Neuronal stem cell (in vitro differentiated cells): ENCODE measurements at regions not wholly inside any gene's neighbourhood (a gene's known extent, or its start where the extent isn't known, plus 50 kb on each side); places are given as distances from the start of the nearest gene placed in this dataset.
"Not testable (repeated sequence)": the region's sequence is repeated elsewhere in the genome, so short reads cannot be mapped to it uniquely, and the experiment has no call there.

ENCODE experiments used
- DNase-seq: peaks from one replicate; pipeline ENCODE4 v3.0.0-alpha.2; 2013; ENCODE audit warnings: low spot score
- H2AFZ ChIP-seq: one replicate; pipeline ENCODE4 v1.6.1; 2013; ENCODE audit warnings: mild to moderate bottlenecking, low read length, inconsistent platforms
- H2AK5ac ChIP-seq: 2 replicates; pipeline ENCODE4 v1.6.1; 2013; ENCODE audit warnings: low read depth, mild to moderate bottlenecking, inconsistent platforms, low read length, moderate library complexity, mixed read lengths
- H2BK120ac ChIP-seq: 2 replicates; pipeline ENCODE4 v1.6.1; 2013; ENCODE audit warnings: low read depth, mild to moderate bottlenecking, inconsistent platforms, low read length, moderate library complexity, mixed read lengths
- H2BK12ac ChIP-seq: one replicate; pipeline ENCODE4 v1.6.1; 2013; ENCODE audit warnings: low read length, inconsistent platforms
- H2BK15ac ChIP-seq: 2 replicates; pipeline ENCODE4 v1.6.1; 2013; ENCODE audit warnings: mild to moderate bottlenecking, low read length, inconsistent platforms, mixed read lengths
- H2BK5ac ChIP-seq: one replicate; pipeline ENCODE4 v1.6.1; 2013; ENCODE audit warnings: inconsistent platforms, mild to moderate bottlenecking, low read length, moderate library complexity
- H3K14ac ChIP-seq: one replicate; pipeline ENCODE4 v1.6.1; 2013; ENCODE audit warnings: low read length, inconsistent platforms
- H3K18ac ChIP-seq: 2 replicates; pipeline ENCODE4 v1.6.1; 2013; ENCODE audit warnings: low read length, inconsistent platforms
- H3K23ac ChIP-seq: 2 replicates; pipeline ENCODE4 v1.6.1; 2013; ENCODE audit warnings: low read depth, mild to moderate bottlenecking, mixed read lengths, low read length, inconsistent platforms; ENCODE audit not compliant: poor library complexity
- H3K27ac ChIP-seq: replicated peaks from 3 replicates; pipeline ENCODE4 v1.5.1; 2013; ENCODE audit warnings: low read length, inconsistent platforms
- H3K27me3 ChIP-seq, 3 experiments: 2 replicates each; pipeline ENCODE4 v1.6.1; 2013; ENCODE audit warnings: low read length in 3 of 3, mild to moderate bottlenecking in 2 of 3, inconsistent platforms in 1 of 3, low read depth in 1 of 3, mixed read lengths in 1 of 3, moderate library complexity in 1 of 3; ENCODE audit not compliant: control insufficient read depth in 3 of 3, insufficient read depth in 3 of 3
- H3K36me3 ChIP-seq, 2 donors: replicated peaks in 1 of 2; 2 replicates each; pipeline ENCODE4 v1.6.1; 2013; ENCODE audit warnings: low read length in 2 of 2; ENCODE audit not compliant: control insufficient read depth in 2 of 2, insufficient read depth in 2 of 2
- H3K4ac ChIP-seq: 2 replicates; pipeline ENCODE4 v1.6.1; 2013; ENCODE audit warnings: inconsistent platforms, mild to moderate bottlenecking, low read length, moderate library complexity
- H3K4me1 ChIP-seq, 2 donors: 1 replicate in 1 of 2; 2 replicates in 1 of 2; pipeline ENCODE4 v1.6.1; 2013; ENCODE audit warnings: low read length in 2 of 2, low read depth in 1 of 2; ENCODE audit not compliant: control insufficient read depth in 2 of 2, insufficient read depth in 1 of 2
- H3K4me2 ChIP-seq: one replicate; pipeline ENCODE4 v1.6.1; 2013; ENCODE audit warnings: mild to moderate bottlenecking, low read length, inconsistent platforms; ENCODE audit not compliant: insufficient read depth, poor library complexity, severe bottlenecking
- H3K4me3 ChIP-seq, 2 donors: 2 replicates each; pipeline ENCODE4 v1.5.1; 2013; ENCODE audit warnings: low read length in 2 of 2, mild to moderate bottlenecking in 2 of 2, inconsistent platforms in 1 of 2, moderate library complexity in 1 of 2
- H3K79me1 ChIP-seq: one replicate; pipeline ENCODE4 v1.6.1; 2013; ENCODE audit warnings: low read depth, mild to moderate bottlenecking, inconsistent platforms, low read length, moderate library complexity
- H3K9ac ChIP-seq: one replicate; pipeline ENCODE4 v1.6.1; 2013; ENCODE audit warnings: mild to moderate bottlenecking, low read depth, low read length, inconsistent platforms; ENCODE audit not compliant: poor library complexity
- H3K9me3 ChIP-seq, 2 donors: replicated peaks in 1 of 2; 2 replicates each; pipeline versions ENCODE3 to v1.6.1; 2013; ENCODE audit warnings: low read length in 2 of 2, mild to moderate bottlenecking in 2 of 2, inconsistent platforms in 1 of 2, low read depth in 1 of 2, mixed read lengths in 1 of 2, moderate library complexity in 1 of 2; ENCODE audit not compliant: control insufficient read depth in 2 of 2, insufficient read depth in 1 of 2
- H4K8ac ChIP-seq: one replicate; pipeline ENCODE4 v1.6.1; 2013; ENCODE audit warnings: low read depth, mild to moderate bottlenecking, inconsistent platforms, low read length, moderate library complexity
- H4K91ac ChIP-seq: one replicate; pipeline ENCODE4 v1.6.1; 2013; ENCODE audit warnings: low read length, low read depth, mild to moderate bottlenecking, inconsistent platforms; ENCODE audit not compliant: poor library complexity
- WGBS, 2 donors: extraction: QIAGEN DNeasy Blood & Tissue Kit; methylation state at CpG; one replicate each; pipeline ENCODE4 v1.1.7; 2013; ENCODE audit warnings: missing lambda C conversion rate in 2 of 2, mixed read lengths in 1 of 2; ENCODE audit not compliant: insufficient read length in 2 of 2, insufficient replicate concordance in 1 of 2; ENCODE audit errors: extremely low coverage in 2 of 2; 5-methylcytosine and 5-hydroxymethylcytosine counted together

GRCh38 chrX:78844218-78844617 is 96.7 kb downstream of the LPAR4 start:
- H3K14ac ChIP-seq, H3K9me3 ChIP-seq, H3K4me2 ChIP-seq, H2BK120ac ChIP-seq, H3K9ac ChIP-seq, H4K91ac ChIP-seq, H3K4me1 ChIP-seq, H3K27ac ChIP-seq, H3K4ac ChIP-seq, H2BK15ac ChIP-seq, H2BK12ac ChIP-seq, H3K79me1 ChIP-seq, H3K36me3 ChIP-seq, H3K27me3 ChIP-seq, H3K18ac ChIP-seq, H4K8ac ChIP-seq, H2AK5ac ChIP-seq, DNase-seq, H3K23ac ChIP-seq, H2BK5ac ChIP-seq, H3K4me3 ChIP-seq, H2AFZ ChIP-seq: not testable (repeated sequence)
- no CpG with 5 or more reads among the region's 6 CpGs for WGBS, 2 donors

- H3K9me3 ChIP-seq, H2BK5ac ChIP-seq, H4K8ac ChIP-seq, H4K91ac ChIP-seq, DNase-seq, H3K23ac ChIP-seq, H2BK120ac ChIP-seq, H3K36me3 ChIP-seq, H3K79me1 ChIP-seq, H3K14ac ChIP-seq, H3K4me2 ChIP-seq, H2BK12ac ChIP-seq, H3K18ac ChIP-seq, H3K4me1 ChIP-seq, H3K27ac ChIP-seq, H3K4me3 ChIP-seq, H2BK15ac ChIP-seq, H3K4ac ChIP-seq, H2AFZ ChIP-seq, H3K27me3 ChIP-seq, H2AK5ac ChIP-seq, H3K9ac ChIP-seq: not testable (repeated sequence)
- no CpG with 5 or more reads among the region's 3 CpGs for WGBS, 2 donors
Measured at GRCh38 chrX:78881248-78881647, 63.9 kb upstream of the P2RY10 start.

- Histone ChIP-seq H3K27me3 (no peaks in the 10 kb centered on the region), H3K4me2 (no peak overlapping the region), H3K14ac (no peak overlapping the region), H2BK12ac (no peak overlapping the region), H2AFZ (no peak overlapping the region), H2AK5ac (no peak overlapping the region), H3K9me3 (no peaks in the 10 kb centered on the region), H3K79me1 (no peaks in the 10 kb centered on the region), H4K91ac (no peak overlapping the region), H4K8ac (no peak overlapping the region), H3K18ac (no peak overlapping the region), H3K27ac (no peak overlapping the region), H3K4me1 (no peaks in the 10 kb centered on the region), H3K4ac (no peak overlapping the region), H2BK120ac (no peak overlapping the region), H3K36me3 (no peaks in the 10 kb centered on the region), H2BK15ac (no peak overlapping the region), H3K23ac (no peak overlapping the region), H2BK5ac (no peak overlapping the region), H3K9ac (no peak overlapping the region), H3K4me3 (no peak overlapping the region)
- DNase-seq, result peak; percentile 0
- no CpG with 5 or more reads among the region's 5 CpGs for WGBS, 2 donors
Measured at GRCh38 chrX:78886550-78886949, 58.6 kb upstream of the P2RY10 start.
